Neural cell (in vitro differentiated cells): ENCODE measurements at regions not wholly inside any gene's neighbourhood (a gene's known extent, or its start where the extent isn't known, plus 50 kb on each side); places are given as distances from the start of the nearest gene placed in this dataset.

Experiments used
- H2AFZ ChIP-seq: fragments of 200-600, 300-800 bp; sonication (generic), shearing (Covaris generic); 2 replicates; pipeline ENCODE4 v1.6.0; 2014; ENCODE audit warnings: low read depth, mild to moderate bottlenecking, antibody characterized with exemption, low read length, moderate library complexity
- H3F3A ChIP-seq: fragments of 200-600 bp; shearing (Covaris generic); 2 replicates; pipeline ENCODE4 v1.6.1; 2016; ENCODE audit warnings: mild to moderate bottlenecking, moderate library complexity, mixed read lengths, antibody characterized with exemption, low read length; ENCODE audit not compliant: insufficient read depth, poor library complexity, severe bottlenecking
- H3K27ac ChIP-seq: fragments of 200-600, 300-800 bp; sonication (generic), shearing (Covaris generic); 2 replicates; pipeline ENCODE4 v1.5.1; 2014; ENCODE audit warnings: mild to moderate bottlenecking, low read length, moderate library complexity
- H3K27me3 ChIP-seq: fragments of 300-800, 200-600 bp; sonication (generic), shearing (Covaris generic); 2 replicates; pipeline ENCODE4 v1.6.0; 2014; ENCODE audit warnings: mild to moderate bottlenecking, low read depth, low read length, moderate library complexity; ENCODE audit not compliant: insufficient read depth
- H3K36me3 ChIP-seq: fragments of 300-800, 200-600 bp; sonication (generic), shearing (Covaris generic); 2 replicates; pipeline ENCODE4 v1.5.1; 2014; ENCODE audit warnings: mild to moderate bottlenecking, antibody characterized with exemption, low read length, moderate library complexity; ENCODE audit not compliant: insufficient read depth
- H3K4me2 ChIP-seq: fragments of 300-800, 200-600 bp; sonication (generic), shearing (Covaris generic); 2 replicates; pipeline ENCODE4 v1.6.0; 2014; ENCODE audit warnings: mild to moderate bottlenecking, low read length
- H3K4me3 ChIP-seq: fragments of 300-800, 200-600 bp; sonication (generic), shearing (Covaris generic); 2 replicates; pipeline ENCODE4 v1.5.1; 2014; ENCODE audit warnings: mild to moderate bottlenecking, low read length, moderate library complexity
- H3K79me2 ChIP-seq: fragments of 200-600 bp; shearing (Covaris generic); replicated peaks from 2 replicates; pipeline ENCODE4 v1.6.0; 2014; ENCODE audit warnings: mild to moderate bottlenecking, low read length, moderate library complexity; ENCODE audit not compliant: insufficient read depth
- H3K9ac ChIP-seq: fragments of 300-800, 200-600 bp; sonication (generic), shearing (Covaris generic); 2 replicates; pipeline ENCODE4 v1.6.1; 2016; ENCODE audit warnings: mild to moderate bottlenecking, low read length, mixed read lengths
- H3K9me2 ChIP-seq: fragments of 200-600 bp; shearing (Covaris generic); 2 replicates; pipeline ENCODE4 v1.6.1; 2016; ENCODE audit warnings: mild to moderate bottlenecking, low read length, mixed read lengths; ENCODE audit not compliant: insufficient read depth
- H3K9me3 ChIP-seq: fragments of 200-600, 300-800 bp; sonication (generic), shearing (Covaris generic); 2 replicates; pipeline ENCODE4 v1.6.1; 2016; ENCODE audit warnings: mild to moderate bottlenecking, mixed run types, low read length, moderate library complexity, mixed read lengths
- H4K20me1 ChIP-seq: fragments of 200-600 bp; shearing (Covaris generic); 2 replicates; pipeline ENCODE4 v1.6.1; 2016; ENCODE audit warnings: mild to moderate bottlenecking, mixed run types; ENCODE audit not compliant: insufficient read depth
- CTCF ChIP-seq: fragments of 450-650 bp; IDR thresholded peaks from 2 replicates; pipeline ENCODE4 v1.5.1; 2014; ENCODE audit warnings: antibody characterized with exemption, mild to moderate bottlenecking, moderate library complexity; ENCODE audit not compliant: poor library complexity, severe bottlenecking
- EP300 ChIP-seq: fragments of 450-650 bp; conservative IDR thresholded peaks from 2 replicates; pipeline ENCODE4 v1.6.1; 2014; ENCODE audit warnings: antibody characterized with exemption, mild to moderate bottlenecking, moderate library complexity; ENCODE audit not compliant: poor library complexity, severe bottlenecking
- EZH2 ChIP-seq: fragments of 200-600, 300-800 bp; shearing (Covaris generic), sonication (generic); IDR thresholded peaks from 2 replicates; pipeline ENCODE4 v1.6.1; 2014; ENCODE audit warnings: antibody characterized with exemption, low read length, borderline replicate concordance, mild to moderate bottlenecking; ENCODE audit not compliant: insufficient read depth, poor library complexity, severe bottlenecking
- MXI1 ChIP-seq: fragments of 450-650 bp; conservative IDR thresholded peaks from 2 replicates; pipeline ENCODE4 v1.6.1; 2014; ENCODE audit warnings: antibody characterized with exemption, mild to moderate bottlenecking; ENCODE audit not compliant: poor library complexity, severe bottlenecking
- POLR2AphosphoS5 ChIP-seq: IDR thresholded peaks from 2 replicates; pipeline ENCODE4 v1.6.1; 2012
- RAD21 ChIP-seq: fragments of 450-650 bp; conservative IDR thresholded peaks from 2 replicates; pipeline ENCODE4 v1.6.1; 2014; ENCODE audit warnings: antibody characterized with exemption, mild to moderate bottlenecking, moderate library complexity
- REST ChIP-seq: IDR thresholded peaks from 2 replicates; pipeline ENCODE4 v1.6.1; 2012; ENCODE audit warnings: borderline replicate concordance
- SMC3 ChIP-seq: fragments of 450-650 bp; conservative IDR thresholded peaks from 2 replicates; pipeline ENCODE4 v1.6.1; 2014; ENCODE audit warnings: antibody characterized with exemption, mild to moderate bottlenecking, moderate library complexity; ENCODE audit not compliant: poor library complexity
- TAF1 ChIP-seq: IDR thresholded peaks from 2 replicates; pipeline ENCODE4 v1.6.1; 2012; ENCODE audit warnings: low read depth

- no peaks in the 10 kb centered on the region for H3K36me3 ChIP-seq
- H3F3A ChIP-seq = no peaks in the 10 kb centered on the region
- no peak overlapping the region for H3K4me3 ChIP-seq
- H3K9ac ChIP-seq = no peak overlapping the region
- no peaks in the 10 kb centered on the region for H4K20me1 ChIP-seq
- no peaks in the 10 kb centered on the region for H3K27me3 ChIP-seq
- H3K79me2 ChIP-seq = no peaks in the 10 kb centered on the region
- no peak overlapping the region for H2AFZ ChIP-seq
- no peaks in the 10 kb centered on the region for H3K9me3 ChIP-seq
- no peak overlapping the region for H3K4me2 ChIP-seq
- H3K27ac ChIP-seq = no peak overlapping the region
- H3K9me2 ChIP-seq = no peaks in the 10 kb centered on the region
- no peak for TF ChIP-seq TAF1
- no peak for TF ChIP-seq MXI1
- no peak for TF ChIP-seq POLR2AphosphoS5
- no peak for TF ChIP-seq CTCF
- TF ChIP-seq EP300 = no peak
- no peak for TF ChIP-seq REST
- TF ChIP-seq SMC3 = no peak
- TF ChIP-seq RAD21 = no peak
- no peak for TF ChIP-seq EZH2
Observed at GRCh38 chr13:30123575-30123974, 183.8 kb downstream of the KATNAL1 start.

GRCh38 chr13:30121666-30122065 lies 185.7 kb downstream of the KATNAL1 start:
- H2AFZ ChIP-seq = no peak overlapping the region
- H3K9me3 ChIP-seq = no peaks in the 10 kb centered on the region
- no peak for TF ChIP-seq EZH2
- H4K20me1 ChIP-seq = no peaks in the 10 kb centered on the region
- no peaks in the 10 kb centered on the region for H3K36me3 ChIP-seq
- H3K27me3 ChIP-seq = no peaks in the 10 kb centered on the region
- H3K9me2 ChIP-seq = no peaks in the 10 kb centered on the region
- H3K4me3 ChIP-seq = no peak overlapping the region
- no peak overlapping the region for H3K4me2 ChIP-seq
- H3F3A ChIP-seq = no peaks in the 10 kb centered on the region
- no peak overlapping the region for H3K9ac ChIP-seq
- no peaks in the 10 kb centered on the region for H3K79me2 ChIP-seq
- no peak overlapping the region for H3K27ac ChIP-seq

- Histone ChIP-seq H3K36me3 (no peaks in the 10 kb centered on the region), H3K4me2 (no peak overlapping the region), H3K27me3 (no peaks in the 10 kb centered on the region), H4K20me1 (no peaks in the 10 kb centered on the region), H3K9me3 (no peaks in the 10 kb centered on the region), H3F3A (no peaks in the 10 kb centered on the region), H3K27ac (no peak overlapping the region), H2AFZ (no peak overlapping the region), H3K9ac (no peak overlapping the region), H3K9me2 (no peaks in the 10 kb centered on the region), H3K4me3 (no peak overlapping the region), H3K79me2 (no peaks in the 10 kb centered on the region)
- no peak for TF ChIP-seq SMC3
- no peak for TF ChIP-seq TAF1
- no peak for TF ChIP-seq RAD21
Observed at GRCh38 chr13:30121244-30121643, 186.1 kb downstream of the KATNAL1 start.
